Motor neuron (in vitro differentiated cells): ENCODE measurements at regions not wholly inside any gene's neighbourhood (a gene's known extent, or its start where the extent isn't known, plus 50 kb on each side); places are given as distances from the start of the nearest gene placed in this dataset.

ENCODE experiments used
- ATAC-seq, 8 experiments: fragments of 200-7000 bp; cut with Tn5 transposase; replicated peaks in 6 of 8; 2 replicates each; pipeline ENCODE4 v1.8.0; 2021; ENCODE audit warnings: mild to moderate bottlenecking in 8 of 8, moderate library complexity in 8 of 8
- H3K27ac ChIP-seq, 2 donors: fragments of 250-450 bp; sonication (Bioruptor Pico); 2 replicates each; pipeline ENCODE4 v1.9.0; 2021; ENCODE audit warnings: antibody characterized with exemption in 2 of 2, mild to moderate bottlenecking in 2 of 2, moderate library complexity in 1 of 2
- H3K4me1 ChIP-seq, 2 donors: fragments of 250-450 bp; sonication (Bioruptor Pico); replicated peaks in 1 of 2; 2 replicates each; pipeline ENCODE4 v1.6.1; 2021; ENCODE audit warnings: antibody characterized with exemption in 2 of 2, mild to moderate bottlenecking in 2 of 2, moderate library complexity in 1 of 2
- H3K4me3 ChIP-seq, 5 donors: fragments of 250-450 bp; sonication (Bioruptor Pico); 2 replicates each; pipeline ENCODE4 v1.9.0; 2021; ENCODE audit warnings: antibody characterized with exemption in 5 of 5, mild to moderate bottlenecking in 5 of 5, moderate library complexity in 4 of 5
- WGBS, 10 experiments: fragments of 450-650 bp; shearing (Covaris generic); methylation state at CpG; one replicate each; pipeline ENCODE4 v1.0.0; 2022; 5-methylcytosine and 5-hydroxymethylcytosine counted together
- in situ Hi-C, 9 experiments: fragments of 400-800 bp; cut with MboI; loops; one replicate each; pipeline ENCODE4 v1.15.0; 2021; ENCODE audit warnings: low sequenced_read_pairs in 9 of 9, low pct_unique_long_range_greater_than_20kb in 2 of 9; ENCODE audit not compliant: unreplicated experiment in 9 of 9

GRCh38 chr2:223414646-223415045 is 187.5 kb downstream of the SCG2 start:
- no peaks in the 10 kb centered on the region for H3K4me1 ChIP-seq
- peak in 1 of 8 experiments; percentile 22 for ATAC-seq
- no peak overlapping the region for H3K4me3 ChIP-seq
- WGBS, 10 experiments = 28 to 94% (median 81%) methylated on average over 1 to 2 of the region's 2 CpGs; no CpG with 5 or more reads in 2 of the 10 experiments
- H3K27ac ChIP-seq = no peak overlapping the region
- in situ Hi-C loops = no loop called here

GRCh38 chr2:223415071-223415470 is 187.1 kb downstream of the SCG2 start:
- no peaks in the 10 kb centered on the region for H3K4me1 ChIP-seq
- in situ Hi-C loops = no loop called here
- H3K27ac ChIP-seq = no peak overlapping the region
- 17 to 100% (median 92%) methylated on average over 1 of the region's 1 CpG; no CpG with 5 or more reads in 2 of the 10 experiments for WGBS, 10 experiments
- no peak overlapping the region for H3K4me3 ChIP-seq
- ATAC-seq = no peak

DNA sequence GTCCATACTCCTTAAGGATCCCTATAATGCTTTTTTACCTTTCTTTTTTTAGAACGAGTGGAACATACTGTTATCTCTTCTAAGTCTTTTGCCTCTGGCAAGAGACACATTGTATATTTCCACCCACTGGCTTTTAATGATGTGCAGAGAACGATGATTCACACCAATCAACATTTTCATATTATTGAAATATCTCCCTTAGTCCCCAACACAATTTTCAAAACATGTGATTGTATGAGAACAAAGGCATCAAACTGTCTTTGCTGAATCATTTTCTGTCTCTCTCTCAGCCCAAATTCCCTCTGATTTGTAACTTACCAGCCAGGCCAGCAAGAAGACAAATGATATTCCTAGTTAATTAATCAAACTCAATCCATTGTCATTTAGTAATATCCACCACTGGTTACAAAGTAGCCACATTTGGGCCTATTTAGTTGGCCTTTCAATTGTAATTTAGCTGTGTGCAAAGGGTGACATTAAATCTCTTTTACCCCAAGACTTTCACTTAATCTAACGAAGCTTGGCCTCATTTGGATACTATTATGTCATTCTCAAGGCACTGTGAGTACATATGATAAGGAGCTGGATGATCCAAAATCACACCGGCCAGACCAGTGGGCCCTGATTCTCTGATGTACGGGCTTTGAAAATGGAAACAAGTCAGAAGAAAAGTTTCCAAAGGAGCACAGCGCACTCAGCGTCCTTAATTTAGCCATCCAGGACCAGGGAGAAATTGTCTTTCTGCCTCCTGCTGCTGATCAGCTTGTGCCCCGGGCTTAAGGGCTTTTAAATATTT is 185.1 kb downstream of the SCG2 start:
- H3K4me3 ChIP-seq = no peak overlapping the region
- no peak overlapping the region for H3K27ac ChIP-seq
- H3K4me1 ChIP-seq = no peaks in the 10 kb centered on the region
- ATAC-seq = peak in 5 of 8 experiments; percentile 16 to 95 (median 59)
- 7 to 90% (median 70%) methylated on average over 2 to 8 of the region's 8 CpGs; no CpG with 5 or more reads in 2 of the 10 experiments for WGBS, 10 experiments
- in situ Hi-C loops = no loop called here

DNA sequence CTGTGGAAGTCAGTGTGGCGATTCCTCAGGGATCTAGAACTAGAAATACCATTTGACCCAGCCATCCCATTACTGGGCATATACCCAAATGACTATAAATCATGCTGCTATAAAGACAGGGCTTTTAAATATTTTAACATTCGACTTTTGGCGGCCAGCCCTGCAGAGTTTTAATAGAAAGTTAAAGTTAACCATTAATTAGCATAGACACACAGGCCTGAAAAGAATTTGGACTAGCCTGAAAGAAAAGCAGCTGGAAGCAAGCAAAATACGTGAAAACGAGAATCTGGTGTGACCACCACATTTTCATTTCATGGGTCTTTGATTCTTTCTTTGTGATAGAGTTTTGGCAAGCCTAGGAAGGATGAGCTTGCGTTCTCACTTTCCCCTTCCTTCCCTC is 184.0 kb downstream of the SCG2 start:
- Histone ChIP-seq H3K4me3 (no peak overlapping the region), H3K4me1 (no peaks in the 10 kb centered on the region), H3K27ac (no peak overlapping the region)
- WGBS, 10 experiments = 1 to 96% (median 71%) methylated on average over 2 to 6 of the region's 6 CpGs; no CpG with 5 or more reads in 1 of the 10 experiments
- in situ Hi-C loops = no loop called here
- peak in 2 of 8 experiments; percentile 11 to 36 for ATAC-seq

DNA sequence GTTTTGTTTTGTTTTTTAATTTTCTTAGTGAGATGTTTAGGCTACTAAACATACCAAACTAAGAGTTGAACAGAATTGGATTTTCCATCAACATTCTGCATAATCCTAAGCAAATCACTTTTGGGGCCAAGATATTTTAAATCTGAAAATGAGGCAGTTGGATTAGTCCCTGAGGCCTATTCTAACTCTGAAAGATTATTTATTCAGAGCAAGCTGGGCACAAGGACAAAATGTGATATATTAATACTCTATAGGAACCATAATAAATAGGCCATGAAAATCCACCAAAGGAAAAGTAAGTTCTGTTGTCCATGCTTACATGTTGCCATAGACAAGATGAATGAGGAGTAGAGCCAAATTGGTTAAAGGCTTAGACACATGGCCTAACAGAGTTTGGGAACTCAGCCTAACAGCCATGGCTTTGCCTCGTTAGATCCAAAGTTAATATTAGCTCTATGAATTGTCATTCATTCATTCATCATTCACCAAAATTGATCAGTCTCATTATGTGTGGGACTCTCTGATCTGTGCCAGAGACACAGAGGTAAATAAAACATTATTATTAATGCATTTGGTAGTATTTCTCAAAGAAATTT is 183.5 kb downstream of the SCG2 start:
- 20 to 88% (median 67%) methylated on average over 1 of the region's 1 CpG; no CpG with 5 or more reads in 2 of the 10 experiments for WGBS, 10 experiments
- in situ Hi-C loops = no loop called here
- no peak overlapping the region for H3K4me3 ChIP-seq
- no peaks in the 10 kb centered on the region for H3K4me1 ChIP-seq
- H3K27ac ChIP-seq = no peak overlapping the region
- no peak for ATAC-seq

DNA sequence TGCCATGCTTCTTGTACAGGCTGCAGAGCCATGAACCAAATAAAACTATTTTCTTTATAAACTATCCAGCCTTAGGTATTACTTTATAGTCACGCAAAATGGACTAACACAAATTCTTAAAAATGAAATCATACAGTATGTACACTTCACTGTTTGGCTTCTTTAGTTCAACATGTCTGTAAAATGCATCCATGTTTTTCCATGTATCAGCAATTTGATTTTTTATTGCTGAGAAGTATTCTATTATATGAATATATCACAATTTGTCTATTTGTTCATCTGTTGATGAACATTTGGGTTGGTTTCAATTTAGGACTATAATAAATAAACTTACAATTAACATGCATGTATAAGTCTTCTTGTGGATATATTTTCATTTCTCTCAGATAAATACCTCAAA is 182.1 kb downstream of the SCG2 start:
- in situ Hi-C loops = no loop called here
- ATAC-seq = no peak
- 71 to 100% (median 100%) methylated on average over 1 of the region's 1 CpG; no CpG with 5 or more reads in 1 of the 10 experiments for WGBS, 10 experiments
- Histone ChIP-seq H3K4me1 (no peaks in the 10 kb centered on the region), H3K4me3 (no peak overlapping the region), H3K27ac (no peak overlapping the region)

DNA sequence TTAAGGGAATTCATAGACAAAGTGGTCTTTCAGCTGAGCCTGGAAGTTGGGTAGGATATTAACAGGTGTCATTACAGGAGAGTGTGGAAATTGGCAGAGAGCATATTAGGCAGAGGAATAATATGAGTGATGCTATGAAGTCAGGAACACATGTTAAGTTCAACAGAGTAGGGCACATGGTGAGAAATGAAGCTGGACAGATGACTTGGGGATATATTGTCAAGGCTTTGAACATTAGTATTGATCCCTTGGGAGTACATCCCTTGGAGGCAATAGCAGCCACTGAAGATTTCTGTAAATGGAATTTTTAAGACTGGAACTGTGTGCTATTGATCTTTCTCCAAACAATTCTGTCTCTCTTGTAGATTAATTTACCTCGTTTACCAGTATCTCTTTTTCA is 170.7 kb downstream of the SCG2 start:
- 0 to 75% (median 63%) methylated on average over 1 of the region's 1 CpG; no CpG with 5 or more reads in 1 of the 10 experiments for whole genome bisulfite sequencing, 10 experiments
- H3K4me3 ChIP-seq = no peak overlapping the region
- peak in 5 of 8 experiments; percentile 28 to 92 (median 86) for ATAC-seq
- H3K4me1 ChIP-seq = peaks cover 0 to 5% of the 10 kb centered on the region in 2 donors
- no peak overlapping the region for H3K27ac ChIP-seq
- in situ Hi-C loops = no loop called here

GRCh38 chr2:223433461-223433860 is 168.7 kb downstream of the SCG2 start:
- H3K27ac ChIP-seq = no peak overlapping the region
- no peak for ATAC-seq
- H3K4me1 ChIP-seq = peaks cover 0 to 5% of the 10 kb centered on the region in 2 donors
- WGBS, 10 experiments = 83 to 100% (median 95%) methylated on average over 1 to 5 of the region's 5 CpGs; no CpG with 5 or more reads in 1 of the 10 experiments
- in situ Hi-C loops = no loop called here
- no peak overlapping the region for H3K4me3 ChIP-seq

DNA sequence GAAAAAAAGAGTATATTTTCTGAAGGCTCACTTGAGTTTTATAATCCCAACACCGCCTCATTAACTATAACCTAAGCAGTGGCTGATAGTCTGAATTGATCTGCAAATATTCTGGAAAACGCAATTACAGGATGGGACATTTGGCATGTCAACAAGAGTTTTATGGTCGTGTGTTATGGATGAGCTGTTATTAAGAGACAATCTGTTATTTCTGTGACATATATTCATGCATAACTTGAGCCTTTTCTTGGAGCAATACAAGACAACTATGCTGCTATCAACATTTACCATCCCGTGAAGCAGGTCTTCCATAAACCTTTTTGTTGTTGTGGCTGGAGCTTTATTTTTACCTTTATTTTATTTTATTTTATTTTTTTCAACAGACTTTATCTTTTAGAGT is 164.4 kb downstream of the SCG2 start:
- Histone ChIP-seq H3K4me3 (no peak overlapping the region), H3K27ac (no peak overlapping the region), H3K4me1 (peaks cover under 1 to 3% of the 10 kb centered on the region in 2 donors)
- WGBS, 10 experiments = 50 to 100% (median 78%) methylated on average over 1 to 4 of the region's 4 CpGs; no CpG with 5 or more reads in 2 of the 10 experiments
- peak in 3 of 8 experiments; percentile 42 to 78 (median 70) for ATAC-seq
- in situ Hi-C loops = no loop called here

- in situ Hi-C loops = no loop called here
- H3K27ac ChIP-seq = no peak overlapping the region
- WGBS, 10 experiments = 0 to 90% (median 55%) methylated on average over 1 of the region's 1 CpG; no CpG with 5 or more reads in 1 of the 10 experiments
- H3K4me3 ChIP-seq = no peak overlapping the region
- ATAC-seq = peak in 1 of 8 experiments; percentile 23
- peaks cover 3 to 5% of the 10 kb centered on the region in 2 donors for H3K4me1 ChIP-seq
These were observed 163.0 kb downstream of the SCG2 start for GRCh38 chr2:223439184-223439583.

DNA sequence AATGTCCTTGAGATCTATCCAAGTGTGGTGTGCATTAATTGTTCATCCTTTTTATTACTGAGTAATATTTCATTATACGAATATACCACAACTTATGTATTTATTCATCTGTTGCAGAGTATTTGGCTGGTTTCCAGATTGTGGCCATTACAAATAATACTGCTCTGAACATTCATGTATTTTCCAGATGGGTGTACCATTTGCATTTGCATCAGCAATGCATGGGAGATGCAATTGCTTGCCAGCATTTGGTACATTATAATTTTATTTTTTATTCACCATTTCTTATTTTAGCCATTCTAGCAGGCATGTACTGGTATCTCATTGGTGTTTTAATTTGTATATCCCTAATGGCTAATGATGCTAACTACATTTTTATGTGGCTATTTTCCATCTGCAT is 162.4 kb downstream of the SCG2 start:
- ATAC-seq = peak in 3 of 8 experiments; percentile 42 to 70 (median 62)
- in situ Hi-C loops = no loop called here
- 0 to 100% (median 7%) methylated on average over 1 of the region's 1 CpG; no CpG with 5 or more reads in 2 of the 10 experiments for WGBS, 10 experiments

DNA sequence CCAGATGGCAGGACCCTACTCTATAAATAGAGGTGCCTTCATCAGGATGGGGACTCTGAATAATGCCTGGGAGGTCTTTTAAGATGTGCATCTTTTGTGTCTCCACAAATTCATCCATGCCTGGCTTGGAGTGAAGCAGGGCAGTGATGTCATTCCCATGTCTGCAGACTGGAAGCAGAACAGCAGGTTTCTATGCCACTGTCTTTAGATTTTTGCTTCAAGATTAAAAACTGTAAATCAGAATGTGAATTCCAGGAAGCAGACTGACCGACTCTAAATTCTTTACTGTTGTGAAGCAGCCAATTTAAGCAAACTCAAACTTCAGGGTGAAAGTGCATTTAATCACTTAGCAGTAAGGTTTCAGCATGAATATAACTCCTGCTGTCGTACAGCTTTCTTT is 159.3 kb downstream of the SCG2 start:
- in situ Hi-C loops = no loop called here
- ATAC-seq = peak in 6 of 8 experiments; percentile 43 to 66 (median 54)
- H3K27ac ChIP-seq = no peak overlapping the region
- peaks cover 3 to 5% of the 10 kb centered on the region in 2 donors for H3K4me1 ChIP-seq
- 23 to 79% (median 63%) methylated on average over 1 to 2 of the region's 2 CpGs; no CpG with 5 or more reads in 2 of the 10 experiments for WGBS, 10 experiments
- H3K4me3 ChIP-seq = no peak overlapping the region

More for the DNA sequence above, 162.4 kb downstream of the SCG2 start:
- Histone ChIP-seq H3K4me1 (peaks cover 3 to 5% of the 10 kb centered on the region in 2 donors), H3K4me3 (no peak overlapping the region), H3K27ac (no peak overlapping the region)

- no peaks in the 10 kb centered on the region for H3K4me1 ChIP-seq
- H3K27ac ChIP-seq = no peak overlapping the region
- 0 to 83% (median 68%) methylated on average over 1 to 3 of the region's 3 CpGs; no CpG with 5 or more reads in 5 of the 10 experiments for WGBS, 10 experiments
- in situ Hi-C loops = no loop called here
- ATAC-seq = no peak
- no peak overlapping the region for H3K4me3 ChIP-seq
These were observed 151.9 kb downstream of the SCG2 start for GRCh38 chr2:223450246-223450645.
